H1 (cell line): ENCODE measurements at regions not wholly inside any gene's neighbourhood (a gene's known extent, or its start where the extent isn't known, plus 50 kb on each side); places are given as distances from the start of the nearest gene placed in this dataset.

ENCODE experiments used
- SAP30 ChIP-seq: fragments of 300-600 bp; sonication (generic); IDR thresholded peaks from 2 replicates; pipeline ENCODE4 v1.7.1; 2012; ENCODE audit warnings: low read length, moderate library complexity, mild to moderate bottlenecking, inconsistent platforms; ENCODE audit not compliant: insufficient read depth, insufficient replicate concordance
- TF ChIP-seq, protein P1 (sequence below): fragments of 300-600 bp; sonication (generic); IDR thresholded peaks from 2 replicates; pipeline ENCODE4 v1.7.1; 2012; ENCODE audit warnings: low read length, moderate library complexity, mild to moderate bottlenecking, inconsistent platforms; ENCODE audit not compliant: insufficient replicate concordance

DNA sequence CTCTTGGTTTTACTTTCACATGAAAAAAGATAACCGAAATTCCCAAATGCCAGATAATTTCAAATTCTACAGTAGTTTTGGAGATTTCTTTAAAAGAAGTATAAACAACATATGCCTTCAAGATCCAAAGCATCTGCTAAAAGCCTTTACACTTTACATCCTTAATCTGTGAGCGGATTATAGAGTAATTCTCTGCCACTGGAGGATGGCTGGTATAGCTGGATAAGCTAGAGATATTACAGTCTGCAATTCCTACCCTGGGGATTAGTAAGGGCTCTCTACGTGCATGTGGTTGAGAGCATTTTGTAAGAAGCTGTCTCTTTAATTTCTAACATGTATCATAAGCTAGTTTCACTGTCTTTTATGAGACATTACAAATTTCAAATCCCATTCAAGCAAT is 240.3 kb upstream of the HMGA2 start (continued):
- TF ChIP-seq, protein P1, sequence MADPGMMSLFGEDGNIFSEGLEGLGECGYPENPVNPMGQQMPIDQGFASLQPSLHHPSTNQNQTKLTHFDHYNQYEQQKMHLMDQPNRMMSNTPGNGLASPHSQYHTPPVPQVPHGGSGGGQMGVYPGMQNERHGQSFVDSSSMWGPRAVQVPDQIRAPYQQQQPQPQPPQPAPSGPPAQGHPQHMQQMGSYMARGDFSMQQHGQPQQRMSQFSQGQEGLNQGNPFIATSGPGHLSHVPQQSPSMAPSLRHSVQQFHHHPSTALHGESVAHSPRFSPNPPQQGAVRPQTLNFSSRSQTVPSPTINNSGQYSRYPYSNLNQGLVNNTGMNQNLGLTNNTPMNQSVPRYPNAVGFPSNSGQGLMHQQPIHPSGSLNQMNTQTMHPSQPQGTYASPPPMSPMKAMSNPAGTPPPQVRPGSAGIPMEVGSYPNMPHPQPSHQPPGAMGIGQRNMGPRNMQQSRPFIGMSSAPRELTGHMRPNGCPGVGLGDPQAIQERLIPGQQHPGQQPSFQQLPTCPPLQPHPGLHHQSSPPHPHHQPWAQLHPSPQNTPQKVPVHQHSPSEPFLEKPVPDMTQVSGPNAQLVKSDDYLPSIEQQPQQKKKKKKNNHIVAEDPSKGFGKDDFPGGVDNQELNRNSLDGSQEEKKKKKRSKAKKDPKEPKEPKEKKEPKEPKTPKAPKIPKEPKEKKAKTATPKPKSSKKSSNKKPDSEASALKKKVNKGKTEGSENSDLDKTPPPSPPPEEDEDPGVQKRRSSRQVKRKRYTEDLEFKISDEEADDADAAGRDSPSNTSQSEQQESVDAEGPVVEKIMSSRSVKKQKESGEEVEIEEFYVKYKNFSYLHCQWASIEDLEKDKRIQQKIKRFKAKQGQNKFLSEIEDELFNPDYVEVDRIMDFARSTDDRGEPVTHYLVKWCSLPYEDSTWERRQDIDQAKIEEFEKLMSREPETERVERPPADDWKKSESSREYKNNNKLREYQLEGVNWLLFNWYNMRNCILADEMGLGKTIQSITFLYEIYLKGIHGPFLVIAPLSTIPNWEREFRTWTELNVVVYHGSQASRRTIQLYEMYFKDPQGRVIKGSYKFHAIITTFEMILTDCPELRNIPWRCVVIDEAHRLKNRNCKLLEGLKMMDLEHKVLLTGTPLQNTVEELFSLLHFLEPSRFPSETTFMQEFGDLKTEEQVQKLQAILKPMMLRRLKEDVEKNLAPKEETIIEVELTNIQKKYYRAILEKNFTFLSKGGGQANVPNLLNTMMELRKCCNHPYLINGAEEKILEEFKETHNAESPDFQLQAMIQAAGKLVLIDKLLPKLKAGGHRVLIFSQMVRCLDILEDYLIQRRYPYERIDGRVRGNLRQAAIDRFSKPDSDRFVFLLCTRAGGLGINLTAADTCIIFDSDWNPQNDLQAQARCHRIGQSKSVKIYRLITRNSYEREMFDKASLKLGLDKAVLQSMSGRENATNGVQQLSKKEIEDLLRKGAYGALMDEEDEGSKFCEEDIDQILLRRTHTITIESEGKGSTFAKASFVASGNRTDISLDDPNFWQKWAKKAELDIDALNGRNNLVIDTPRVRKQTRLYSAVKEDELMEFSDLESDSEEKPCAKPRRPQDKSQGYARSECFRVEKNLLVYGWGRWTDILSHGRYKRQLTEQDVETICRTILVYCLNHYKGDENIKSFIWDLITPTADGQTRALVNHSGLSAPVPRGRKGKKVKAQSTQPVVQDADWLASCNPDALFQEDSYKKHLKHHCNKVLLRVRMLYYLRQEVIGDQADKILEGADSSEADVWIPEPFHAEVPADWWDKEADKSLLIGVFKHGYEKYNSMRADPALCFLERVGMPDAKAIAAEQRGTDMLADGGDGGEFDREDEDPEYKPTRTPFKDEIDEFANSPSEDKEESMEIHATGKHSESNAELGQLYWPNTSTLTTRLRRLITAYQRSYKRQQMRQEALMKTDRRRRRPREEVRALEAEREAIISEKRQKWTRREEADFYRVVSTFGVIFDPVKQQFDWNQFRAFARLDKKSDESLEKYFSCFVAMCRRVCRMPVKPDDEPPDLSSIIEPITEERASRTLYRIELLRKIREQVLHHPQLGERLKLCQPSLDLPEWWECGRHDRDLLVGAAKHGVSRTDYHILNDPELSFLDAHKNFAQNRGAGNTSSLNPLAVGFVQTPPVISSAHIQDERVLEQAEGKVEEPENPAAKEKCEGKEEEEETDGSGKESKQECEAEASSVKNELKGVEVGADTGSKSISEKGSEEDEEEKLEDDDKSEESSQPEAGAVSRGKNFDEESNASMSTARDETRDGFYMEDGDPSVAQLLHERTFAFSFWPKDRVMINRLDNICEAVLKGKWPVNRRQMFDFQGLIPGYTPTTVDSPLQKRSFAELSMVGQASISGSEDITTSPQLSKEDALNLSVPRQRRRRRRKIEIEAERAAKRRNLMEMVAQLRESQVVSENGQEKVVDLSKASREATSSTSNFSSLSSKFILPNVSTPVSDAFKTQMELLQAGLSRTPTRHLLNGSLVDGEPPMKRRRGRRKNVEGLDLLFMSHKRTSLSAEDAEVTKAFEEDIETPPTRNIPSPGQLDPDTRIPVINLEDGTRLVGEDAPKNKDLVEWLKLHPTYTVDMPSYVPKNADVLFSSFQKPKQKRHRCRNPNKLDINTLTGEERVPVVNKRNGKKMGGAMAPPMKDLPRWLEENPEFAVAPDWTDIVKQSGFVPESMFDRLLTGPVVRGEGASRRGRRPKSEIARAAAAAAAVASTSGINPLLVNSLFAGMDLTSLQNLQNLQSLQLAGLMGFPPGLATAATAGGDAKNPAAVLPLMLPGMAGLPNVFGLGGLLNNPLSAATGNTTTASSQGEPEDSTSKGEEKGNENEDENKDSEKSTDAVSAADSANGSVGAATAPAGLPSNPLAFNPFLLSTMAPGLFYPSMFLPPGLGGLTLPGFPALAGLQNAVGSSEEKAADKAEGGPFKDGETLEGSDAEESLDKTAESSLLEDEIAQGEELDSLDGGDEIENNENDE: no peak
- TF ChIP-seq SAP30: no peak
- TF ChIP-seq, all 59 proteins: peak for 0
